ENCODE measurements at regions not wholly inside any gene's neighbourhood (a gene's known extent, or its start where the extent isn't known, plus 50 kb on each side); places are given as distances from the start of the nearest gene placed in this dataset.

DNA sequence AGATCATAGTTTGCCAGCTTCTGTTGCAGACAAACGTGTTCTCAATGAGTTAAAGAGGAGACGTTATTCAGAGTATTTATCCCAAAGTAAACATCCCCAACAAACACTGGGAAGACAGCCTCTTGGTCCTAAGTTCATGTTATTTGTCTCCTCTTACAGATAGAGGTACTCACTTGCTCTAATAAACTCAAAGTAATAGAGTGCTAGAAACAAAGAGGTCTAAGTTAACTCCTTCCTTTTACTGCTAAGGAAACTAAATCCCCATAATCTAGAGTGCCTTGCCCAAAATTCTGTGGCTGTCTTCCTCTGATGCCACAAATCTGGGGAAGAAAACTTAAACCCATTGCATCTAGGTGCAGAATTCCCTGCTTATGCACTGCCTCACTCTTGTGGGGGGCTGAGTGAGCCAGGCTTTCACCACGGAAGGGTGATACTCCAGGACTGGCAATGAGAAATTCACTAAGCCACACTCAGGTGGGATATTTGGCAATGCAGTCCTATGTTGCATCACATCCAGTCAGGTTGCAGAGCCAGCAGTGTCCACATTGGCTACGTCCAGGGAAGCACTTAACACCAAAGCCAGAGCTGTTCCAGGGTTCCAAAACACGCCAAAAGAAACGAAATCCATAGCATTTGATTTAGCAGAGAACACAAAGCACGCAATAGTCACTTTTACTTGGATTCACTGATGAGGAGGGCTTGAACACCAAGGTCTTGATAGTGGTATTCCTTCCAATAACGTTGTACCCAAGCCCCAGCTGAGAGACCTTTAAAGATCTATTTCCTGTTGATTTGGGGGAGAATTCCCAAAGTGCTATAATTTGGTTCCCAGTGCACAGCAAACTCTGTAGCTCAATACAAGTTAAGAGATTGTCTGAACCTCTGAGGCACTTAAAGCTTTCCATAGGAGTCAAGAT, 81.0 kb upstream of the FOXQ1 start:
- Mint-ChIP-seq H3K9me3 (ENCODE audit: low read depth, unreplicated experiment) (no peaks in the 10 kb centered on the region), H3K4me3 (ENCODE audit: low read depth, unreplicated experiment) (no peak overlapping the region), H3K4me1 (ENCODE audit: low read depth, unreplicated experiment) (peaks cover 7% of the 10 kb centered on the region), H3K27ac (ENCODE audit: unreplicated experiment) (no peak overlapping the region), H3K36me3 (ENCODE audit: insufficient read depth, unreplicated experiment) (no peaks in the 10 kb centered on the region), H3K27me3 (ENCODE audit: unreplicated experiment) (no peaks in the 10 kb centered on the region)
- intact Hi-C loops (cut with micrococcal nuclease; ENCODE audit: unreplicated experiment) = no loop called here
- BruUV-seq (replicated peaks) = no TSS peak
- CTCF ChIA-PET = no interaction called here
- no peak for DNase-seq
- TF ChIP-seq, protein P1, sequence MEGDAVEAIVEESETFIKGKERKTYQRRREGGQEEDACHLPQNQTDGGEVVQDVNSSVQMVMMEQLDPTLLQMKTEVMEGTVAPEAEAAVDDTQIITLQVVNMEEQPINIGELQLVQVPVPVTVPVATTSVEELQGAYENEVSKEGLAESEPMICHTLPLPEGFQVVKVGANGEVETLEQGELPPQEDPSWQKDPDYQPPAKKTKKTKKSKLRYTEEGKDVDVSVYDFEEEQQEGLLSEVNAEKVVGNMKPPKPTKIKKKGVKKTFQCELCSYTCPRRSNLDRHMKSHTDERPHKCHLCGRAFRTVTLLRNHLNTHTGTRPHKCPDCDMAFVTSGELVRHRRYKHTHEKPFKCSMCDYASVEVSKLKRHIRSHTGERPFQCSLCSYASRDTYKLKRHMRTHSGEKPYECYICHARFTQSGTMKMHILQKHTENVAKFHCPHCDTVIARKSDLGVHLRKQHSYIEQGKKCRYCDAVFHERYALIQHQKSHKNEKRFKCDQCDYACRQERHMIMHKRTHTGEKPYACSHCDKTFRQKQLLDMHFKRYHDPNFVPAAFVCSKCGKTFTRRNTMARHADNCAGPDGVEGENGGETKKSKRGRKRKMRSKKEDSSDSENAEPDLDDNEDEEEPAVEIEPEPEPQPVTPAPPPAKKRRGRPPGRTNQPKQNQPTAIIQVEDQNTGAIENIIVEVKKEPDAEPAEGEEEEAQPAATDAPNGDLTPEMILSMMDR (IDR thresholded peaks at IDR 0.05; ENCODE audit: unreplicated experiment) = no peak

GRCh38 chr6:1230281-1230680, 81.6 kb upstream of the FOXQ1 start:
- TF ChIP-seq, protein P1 (IDR thresholded peaks at IDR 0.05; ENCODE audit: unreplicated experiment) = no peak
- Mint-ChIP-seq H3K27ac (ENCODE audit: unreplicated experiment) (no peak overlapping the region), H3K27me3 (ENCODE audit: unreplicated experiment) (no peaks in the 10 kb centered on the region), H3K4me3 (ENCODE audit: low read depth, unreplicated experiment) (no peak overlapping the region), H3K36me3 (ENCODE audit: insufficient read depth, unreplicated experiment) (no peaks in the 10 kb centered on the region), H3K9me3 (ENCODE audit: low read depth, unreplicated experiment) (peaks cover under 1% of the 10 kb centered on the region), H3K4me1 (ENCODE audit: low read depth, unreplicated experiment) (peaks cover 7% of the 10 kb centered on the region)
- intact Hi-C loops (cut with micrococcal nuclease; ENCODE audit: unreplicated experiment) = no loop called here
- no TSS peak for BruUV-seq (replicated peaks)
- CTCF ChIA-PET = no interaction called here
- no peak for DNase-seq

GRCh38 chr6:1229808-1230207, 82.1 kb upstream of the FOXQ1 start:
- CTCF ChIA-PET = no interaction called here
- no peak for DNase-seq
- no peaks in the 10 kb centered on the region for H3K27me3 Mint-ChIP-seq (ENCODE audit: unreplicated experiment)
- no TSS peak for BruUV-seq (replicated peaks)
- no peak overlapping the region for H3K27ac Mint-ChIP-seq (ENCODE audit: unreplicated experiment)
- TF ChIP-seq, protein P1 (IDR thresholded peaks at IDR 0.05; ENCODE audit: unreplicated experiment) = no peak
- H3K4me1 Mint-ChIP-seq (ENCODE audit: low read depth, unreplicated experiment) = peaks cover 7% of the 10 kb centered on the region
- no peak overlapping the region for H3K4me3 Mint-ChIP-seq (ENCODE audit: low read depth, unreplicated experiment)
- no peaks in the 10 kb centered on the region for H3K36me3 Mint-ChIP-seq (ENCODE audit: insufficient read depth, unreplicated experiment)
- peaks cover 3% of the 10 kb centered on the region for H3K9me3 Mint-ChIP-seq (ENCODE audit: low read depth, unreplicated experiment)
- intact Hi-C loops (cut with micrococcal nuclease; ENCODE audit: unreplicated experiment) = no loop called here

DNA sequence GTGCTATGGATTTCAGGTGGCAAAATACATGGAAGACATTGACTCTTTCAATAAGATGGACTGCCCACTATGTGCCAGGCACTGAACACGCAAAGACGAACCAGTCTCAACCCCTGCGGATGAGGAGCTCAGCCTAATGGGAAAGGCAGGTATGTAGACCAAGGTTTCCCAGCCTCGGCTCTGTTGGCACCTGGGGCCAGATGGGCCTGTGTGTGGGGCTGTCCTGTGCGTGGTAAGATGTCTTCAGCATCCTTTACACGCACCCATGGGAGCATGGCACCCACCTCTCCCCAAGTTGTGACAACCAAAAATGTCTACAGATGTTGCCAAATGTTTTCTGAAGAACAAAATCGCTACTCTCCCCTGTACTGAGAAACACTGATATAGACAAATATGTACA, 82.6 kb upstream of the FOXQ1 start:
- H3K27me3 Mint-ChIP-seq (ENCODE audit: unreplicated experiment) = no peaks in the 10 kb centered on the region
- no TSS peak for BruUV-seq (replicated peaks)
- H3K4me1 Mint-ChIP-seq (ENCODE audit: low read depth, unreplicated experiment) = peaks cover 7% of the 10 kb centered on the region
- H3K27ac Mint-ChIP-seq (ENCODE audit: unreplicated experiment) = no peak overlapping the region
- no peak overlapping the region for H3K4me3 Mint-ChIP-seq (ENCODE audit: low read depth, unreplicated experiment)
- no peaks in the 10 kb centered on the region for H3K36me3 Mint-ChIP-seq (ENCODE audit: insufficient read depth, unreplicated experiment)
- no peak for DNase-seq
- intact Hi-C loops (cut with micrococcal nuclease; ENCODE audit: unreplicated experiment) = no loop called here
- H3K9me3 Mint-ChIP-seq (ENCODE audit: low read depth, unreplicated experiment) = peaks cover 3% of the 10 kb centered on the region
- TF ChIP-seq, protein P1 (IDR thresholded peaks at IDR 0.05; ENCODE audit: unreplicated experiment) = no peak
- CTCF ChIA-PET = no interaction called here
